ENCODE measurements at regions not wholly inside any gene's neighbourhood (a gene's known extent, or its start where the extent isn't known, plus 50 kb on each side); places are given as distances from the start of the nearest gene placed in this dataset.
"Not testable (repeated sequence)": the region's sequence is repeated elsewhere in the genome, so short reads cannot be mapped to it uniquely, and the experiment has no call there.

- TF ChIP-seq ZNF462 (CRISPR knock-in tag; IDR thresholded peaks at IDR 0.05) (no peak), STAT1 (IDR thresholded peaks at IDR 0.05; ENCODE audit: unreplicated experiment) (no peak)
These were observed 69.1 kb upstream of the TAMM41 start (continued) for GRCh38 chr3:11915621-11916424.

GRCh38 chr3:11916425-11916762 is 69.7 kb upstream of the TAMM41 start:
- H3K4me3 ChIP-seq; H3K27me3 Mint-ChIP-seq (ENCODE audit: insufficient read depth, low read depth, poor library complexity); H3K27ac Mint-ChIP-seq; H4K20me1 ChIP-seq (replicated peaks; ENCODE audit: insufficient read depth); H3K36me3 Mint-ChIP-seq (ENCODE audit: low read depth); H3F3A ChIP-seq (replicated peaks; ENCODE audit: low read depth); H3K79me2 ChIP-seq (replicated peaks; ENCODE audit: insufficient read depth); DNase-seq (ENCODE audit: low spot score); H3K4me2 ChIP-seq; ATAC-seq; H3K4me3 Mint-ChIP-seq; H3K27ac ChIP-seq (ENCODE audit: low read depth); H3K36me3 ChIP-seq (ENCODE audit: insufficient read depth); H3K4me1 ChIP-seq (ENCODE audit: insufficient read depth); H2AFZ ChIP-seq; H3K9me2 ChIP-seq (ENCODE audit: insufficient read depth); H3K27me3 ChIP-seq (ENCODE audit: insufficient read depth): not testable (repeated sequence)
- H3K9me3 Mint-ChIP-seq: peaks cover 12% of the 10 kb centered on the region; the same call in 2 of the 3 replicates
- peaks cover 13% of the 10 kb centered on the region for H3K4me1 Mint-ChIP-seq

- no peaks in the 10 kb centered on the region for H3K36me3 ChIP-seq (ENCODE audit: insufficient read depth)
- H3K27me3 Mint-ChIP-seq (ENCODE audit: insufficient read depth, low read depth, poor library complexity): peaks cover 5% of the 10 kb centered on the region
- H3K9me2 ChIP-seq (ENCODE audit: insufficient read depth): peaks cover 4% of the 10 kb centered on the region; the same call in 1 of the 2 replicates
- ATAC-seq (no peak), DNase-seq (ENCODE audit: low spot score) (no peak)
- no peak overlapping the region for H3K4me3 Mint-ChIP-seq
- no peaks in the 10 kb centered on the region for H3K4me1 ChIP-seq (ENCODE audit: insufficient read depth)
- H4K20me1 ChIP-seq (replicated peaks; ENCODE audit: insufficient read depth): no peaks in the 10 kb centered on the region
- H3K36me3 Mint-ChIP-seq (ENCODE audit: low read depth): peaks cover 2% of the 10 kb centered on the region; the same call in 2 of the 3 replicates
- peaks cover 13% of the 10 kb centered on the region for H3K4me1 Mint-ChIP-seq
- H3K9me3 Mint-ChIP-seq: peaks cover 12% of the 10 kb centered on the region; the same call in 2 of the 3 replicates
- no peak overlapping the region for H2AFZ ChIP-seq
- H3K4me2 ChIP-seq: no peak overlapping the region
- H3K27me3 ChIP-seq (ENCODE audit: insufficient read depth): no peaks in the 10 kb centered on the region
- no peak overlapping the region for H3K27ac Mint-ChIP-seq
- H3K79me2 ChIP-seq (replicated peaks; ENCODE audit: insufficient read depth): no peaks in the 10 kb centered on the region
- no peak overlapping the region for H3K27ac ChIP-seq (ENCODE audit: low read depth)
- H3F3A ChIP-seq (replicated peaks; ENCODE audit: low read depth): no peaks in the 10 kb centered on the region
- H3K4me3 ChIP-seq: no peak overlapping the region
- TF ChIP-seq EZH2phosphoT487 (IDR thresholded peaks at IDR 0.05; ENCODE audit: unreplicated experiment) (no peak), ETS1 (IDR thresholded peaks at IDR 0.05) (no peak), ZNF331 (CRISPR knock-in tag; IDR thresholded peaks at IDR 0.05; ENCODE audit: low read depth) (no peak), CREB1 (CRISPR knock-in tag; IDR thresholded peaks at IDR 0.05; ENCODE audit: low read depth) (no peak), ZNF114 (CRISPR knock-in tag; IDR thresholded peaks at IDR 0.05) (no peak)
These were observed 70.4 kb upstream of the TAMM41 start for GRCh38 chr3:11917051-11917450.
